GM21576 (cell line): ENCODE measurements at regions not wholly inside any gene's neighbourhood (a gene's known extent, or its start where the extent isn't known, plus 50 kb on each side); places are given as distances from the start of the nearest gene placed in this dataset.
"Not testable (repeated sequence)": the region's sequence is repeated elsewhere in the genome, so short reads cannot be mapped to it uniquely, and the experiment has no call there.

Experiments
- ATAC-seq: cut with Tn5 transposase; IDR thresholded peaks from one replicate; pipeline ENCODE4 v1.9.1; 2021; ENCODE audit warnings: mild to moderate bottlenecking, moderate library complexity; ENCODE audit not compliant: unreplicated experiment

- ATAC-seq = no peak
Measured at GRCh38 chr6:91288741-91289140, 701.9 kb upstream of the MAP3K7 start.

- ATAC-seq = no peak
Measured at GRCh38 chr6:91281901-91282300, 695.0 kb upstream of the MAP3K7 start.

GRCh38 chr6:91280494-91280830 lies 693.6 kb upstream of the MAP3K7 start:
- no peak for ATAC-seq

- ATAC-seq = no peak
Measured at GRCh38 chr6:91279740-91280493, 693.0 kb upstream of the MAP3K7 start.

GRCh38 chr6:91278416-91278815 lies 691.5 kb upstream of the MAP3K7 start:
- ATAC-seq = no peak

- ATAC-seq = no peak
Measured at GRCh38 chr6:91276315-91276714, 689.4 kb upstream of the MAP3K7 start.

GRCh38 chr6:91273729-91274128 lies 686.9 kb upstream of the MAP3K7 start:
- no peak for ATAC-seq

GRCh38 chr6:91271807-91272206 lies 684.9 kb upstream of the MAP3K7 start:
- no peak for ATAC-seq

- ATAC-seq = no peak
Measured at GRCh38 chr6:91268941-91269340, 682.1 kb upstream of the MAP3K7 start.

GRCh38 chr6:91267246-91267645 lies 680.4 kb upstream of the MAP3K7 start:
- ATAC-seq = no peak

GRCh38 chr6:91266156-91266555 lies 679.3 kb upstream of the MAP3K7 start:
- no peak for ATAC-seq

GRCh38 chr6:91243436-91243835 lies 656.6 kb upstream of the MAP3K7 start:
- no peak for ATAC-seq

- no peak for ATAC-seq
Measured at GRCh38 chr6:91242614-91242949, 655.7 kb upstream of the MAP3K7 start.

- no peak for ATAC-seq
Measured at GRCh38 chr6:91241946-91242613, 655.2 kb upstream of the MAP3K7 start.

GRCh38 chr6:91240878-91241603 lies 654.2 kb upstream of the MAP3K7 start:
- peak; percentile 72 for ATAC-seq

GRCh38 chr6:91221072-91221720 lies 634.3 kb upstream of the MAP3K7 start:
- ATAC-seq = no peak

GRCh38 chr6:91213229-91213901 lies 626.5 kb upstream of the MAP3K7 start:
- no peak for ATAC-seq

- no peak for ATAC-seq
Measured at GRCh38 chr6:91198588-91199255, 611.9 kb upstream of the MAP3K7 start.

GRCh38 chr6:91196729-91197128 lies 609.9 kb upstream of the MAP3K7 start:
- no peak for ATAC-seq

- no peak for ATAC-seq
Measured at GRCh38 chr6:91193446-91193845, 606.6 kb upstream of the MAP3K7 start.

- not testable (repeated sequence) for ATAC-seq
Measured at GRCh38 chr6:91190041-91190440, 603.2 kb upstream of the MAP3K7 start.
